HUDEP-2 (cell line): ENCODE measurements at regions not wholly inside any gene's neighbourhood (a gene's known extent, or its start where the extent isn't known, plus 50 kb on each side); places are given as distances from the start of the nearest gene placed in this dataset.

Experiments used
- DNase-seq, 76 experiments: peaks; one replicate each; lab custom pipeline; 2025; ENCODE audit not compliant: unreplicated experiment in 76 of 76; lab: John Stamatoyannopoulos, UW

DNA sequence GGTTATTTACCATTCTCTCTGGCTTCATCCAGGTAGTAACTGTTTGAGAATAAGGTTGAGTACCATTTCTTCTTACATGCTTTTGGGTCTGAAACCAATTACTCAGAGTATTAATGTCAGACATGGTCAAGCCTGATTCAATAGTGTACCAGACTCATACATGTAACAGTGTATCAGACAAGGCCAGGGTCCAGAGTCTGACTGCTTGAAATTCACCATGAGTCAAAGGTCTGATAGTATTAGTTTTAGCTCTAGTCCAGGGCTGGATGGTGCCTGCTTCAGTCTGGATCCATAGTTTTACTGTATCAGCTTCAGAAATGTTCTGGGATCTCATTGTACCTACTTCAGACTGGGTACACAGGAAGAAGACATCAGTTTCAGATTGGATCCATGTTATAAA is 394.4 kb downstream of the TSPY10 start:
- DNase-seq, result no peak

DNA sequence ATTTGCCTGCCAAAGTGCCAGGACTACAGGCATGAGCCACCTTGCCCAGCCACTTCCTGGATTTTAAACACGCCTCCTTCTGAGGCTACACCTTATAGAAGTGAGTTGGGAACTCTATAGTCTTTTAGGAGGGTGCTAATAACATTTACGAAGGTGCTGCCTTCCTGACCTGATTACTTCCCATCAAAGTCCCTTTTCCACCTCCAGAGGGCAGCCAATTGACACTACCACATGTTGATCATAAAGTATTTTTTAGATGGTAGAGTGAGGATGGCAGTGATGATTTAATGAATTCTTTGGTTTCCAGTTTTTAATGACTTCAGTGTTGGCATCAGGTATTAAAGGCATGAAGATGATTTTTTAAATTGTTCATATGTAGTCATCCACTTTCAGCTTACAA is 440.7 kb downstream of the TSPY10 start:
- DNase-seq, result peak in 1 of 76 experiments; percentile 0
